ENCODE measurements at regions not wholly inside any gene's neighbourhood (a gene's known extent, or its start where the extent isn't known, plus 50 kb on each side); places are given as distances from the start of the nearest gene placed in this dataset.

- no peak for TF ChIP-seq CTCF (IDR thresholded peaks at IDR 0.05; ENCODE audit: low read length, missing control alignments)
- no peak overlapping the region for H3K4me3 ChIP-seq (replicated peaks; ENCODE audit: low read depth, low read length)
Measured at GRCh38 chr6:168207421-168208175, 112.0 kb downstream of the DACT2 start.

GRCh38 chr6:168206661-168207274 lies 112.8 kb downstream of the DACT2 start:
- no peak for TF ChIP-seq CTCF (IDR thresholded peaks at IDR 0.05; ENCODE audit: low read length, missing control alignments)
- no peak overlapping the region for H3K4me3 ChIP-seq (replicated peaks; ENCODE audit: low read depth, low read length)
- DNase-seq (ENCODE audit: low read depth): no peak

More at GRCh38 chr6:168207421-168208175, 112.0 kb downstream of the DACT2 start:
- DNase-seq (ENCODE audit: low read depth): no peak

- DNase-seq (ENCODE audit: low read depth): no peak
- no peak overlapping the region for H3K4me3 ChIP-seq (replicated peaks; ENCODE audit: low read depth, low read length)
- TF ChIP-seq CTCF (IDR thresholded peaks at IDR 0.05; ENCODE audit: low read length, missing control alignments): no peak
Measured at GRCh38 chr6:168206186-168206585, 113.4 kb downstream of the DACT2 start.

- TF ChIP-seq CTCF (IDR thresholded peaks at IDR 0.05; ENCODE audit: low read length, missing control alignments): no peak
- no peak for DNase-seq (ENCODE audit: low read depth)
- H3K4me3 ChIP-seq (replicated peaks; ENCODE audit: low read depth, low read length): no peak overlapping the region
Measured at GRCh38 chr6:168201799-168202198, 117.8 kb downstream of the DACT2 start.

GRCh38 chr6:168201383-168201782 lies 118.2 kb downstream of the DACT2 start:
- TF ChIP-seq CTCF (IDR thresholded peaks at IDR 0.05; ENCODE audit: low read length, missing control alignments): peak; percentile 20
- no peak for DNase-seq (ENCODE audit: low read depth)
- no peak overlapping the region for H3K4me3 ChIP-seq (replicated peaks; ENCODE audit: low read depth, low read length)

- H3K4me3 ChIP-seq (replicated peaks; ENCODE audit: low read depth, low read length): no peak overlapping the region
- TF ChIP-seq CTCF (IDR thresholded peaks at IDR 0.05; ENCODE audit: low read length, missing control alignments): no peak
- DNase-seq (ENCODE audit: low read depth): no peak
Measured at GRCh38 chr6:168200571-168201134, 118.9 kb downstream of the DACT2 start.
